CD8-positive, alpha-beta memory T cell (primary cell): ENCODE measurements at regions not wholly inside any gene's neighbourhood (a gene's known extent, or its start where the extent isn't known, plus 50 kb on each side); places are given as distances from the start of the nearest gene placed in this dataset.
"Not testable (repeated sequence)": the region's sequence is repeated elsewhere in the genome, so short reads cannot be mapped to it uniquely, and the experiment has no call there.

ENCODE experiments used
- CTCF ChIA-PET: fragments of 350-600 bp; sonication (Branson Sonifier 250); formaldehyde crosslinking; loops from one replicate; lab custom pipeline; 2021; ENCODE audit warnings: antibody characterized with exemption; lab: Charles Lee
- POLR2A ChIA-PET: fragments of 350-600 bp; sonication (Branson Sonifier 250); formaldehyde crosslinking; loops from one replicate; lab custom pipeline; 2021; ENCODE audit warnings: antibody characterized with exemption; lab: Charles Lee
- DNase-seq, 5 donors: peaks; one replicate each; pipeline versions ENCODE4 v3.0.0 to v3.0.0-alpha.2; 2020 to 2022; ENCODE audit warnings: mixed read lengths in 1 of 5
- H3K27ac ChIP-seq: one replicate; pipeline ENCODE4 v1.7.0; 2013; ENCODE audit warnings: low read depth, mild to moderate bottlenecking, low read length, moderate library complexity
- H3K27me3 ChIP-seq: 2 replicates; pipeline ENCODE4 v1.7.0; 2013; ENCODE audit warnings: low read length, mild to moderate bottlenecking; ENCODE audit not compliant: insufficient read depth, poor library complexity, severe bottlenecking
- H3K36me3 ChIP-seq: 2 replicates; pipeline ENCODE4 v1.7.0; 2013; ENCODE audit warnings: mild to moderate bottlenecking, low read length, moderate library complexity; ENCODE audit not compliant: insufficient read depth
- H3K4me1 ChIP-seq: 2 replicates; pipeline ENCODE4 v1.7.0; 2013; ENCODE audit warnings: mild to moderate bottlenecking, low read length, moderate library complexity; ENCODE audit not compliant: insufficient read depth
- H3K4me3 ChIP-seq: 2 replicates; pipeline ENCODE4 v1.7.0; 2013; ENCODE audit warnings: mild to moderate bottlenecking, low read length
- H3K9me3 ChIP-seq: 2 replicates; pipeline ENCODE4 v1.7.0; 2013; ENCODE audit warnings: mild to moderate bottlenecking, low read length
- H3K27ac Mint-ChIP-seq, 8 donors: one replicate each; pipeline ENCODE4 v1.8.0; 2020 to 2021; ENCODE audit warnings: mixed read lengths in 8 of 8, mild to moderate bottlenecking in 6 of 8, inconsistent platforms in 3 of 8, moderate library complexity in 3 of 8
- H3K27me3 Mint-ChIP-seq, 2 donors: one replicate each; pipeline ENCODE4 v1.8.0; 2020 to 2021; ENCODE audit warnings: mixed read lengths in 2 of 2, mild to moderate bottlenecking in 1 of 2, moderate library complexity in 1 of 2
- H3K36me3 Mint-ChIP-seq, 3 donors: one replicate each; pipeline ENCODE4 v1.8.0; 2020 to 2021; ENCODE audit warnings: mixed read lengths in 3 of 3, inconsistent platforms in 1 of 3, mild to moderate bottlenecking in 1 of 3
- H3K4me1 Mint-ChIP-seq, 3 donors: one replicate each; pipeline ENCODE4 v1.8.0; 2020 to 2021; ENCODE audit warnings: mixed read lengths in 3 of 3, inconsistent platforms in 1 of 3, mild to moderate bottlenecking in 1 of 3
- H3K4me3 Mint-ChIP-seq, 7 donors: one replicate each; pipeline ENCODE4 v1.8.0; 2020 to 2021; ENCODE audit warnings: mixed read lengths in 7 of 7, mild to moderate bottlenecking in 6 of 7, moderate library complexity in 4 of 7, inconsistent platforms in 2 of 7
- H3K9me3 Mint-ChIP-seq, 5 donors: one replicate each; pipeline ENCODE4 v1.8.0; 2020 to 2022; ENCODE audit warnings: mixed read lengths in 5 of 5, mild to moderate bottlenecking in 3 of 5, moderate library complexity in 2 of 5, inconsistent platforms in 1 of 5

GRCh38 chr5:110264661-110265060 lies 461.8 kb downstream of the TMEM232 start:
- CTCF ChIA-PET, result no interaction called here
- Histone ChIP-seq H3K9me3 (no peaks in the 10 kb centered on the region), H3K27me3 (no peaks in the 10 kb centered on the region), H3K36me3 (no peaks in the 10 kb centered on the region), H3K4me1 (no peaks in the 10 kb centered on the region), H3K4me3 (no peak overlapping the region), H3K27ac (no peak overlapping the region)
- DNase-seq, result no peak
- no peaks in the 10 kb centered on the region for H3K36me3 Mint-ChIP-seq
- H3K27me3 Mint-ChIP-seq, result no peaks in the 10 kb centered on the region
- no peaks in the 10 kb centered on the region for H3K4me1 Mint-ChIP-seq
- H3K9me3 Mint-ChIP-seq, result peaks cover 0 to 1% (median 0%) of the 10 kb centered on the region in 5 donors
- no peak overlapping the region for H3K27ac Mint-ChIP-seq
- POLR2A ChIA-PET, result no interaction called here
- no peak overlapping the region for H3K4me3 Mint-ChIP-seq

GRCh38 chr5:110265162-110265561 lies 461.3 kb downstream of the TMEM232 start:
- no peaks in the 10 kb centered on the region for H3K9me3 ChIP-seq
- H3K27ac Mint-ChIP-seq, result no peak overlapping the region
- H3K4me1 ChIP-seq, result no peaks in the 10 kb centered on the region
- ChIA-PET POLR2A (no interaction called here), CTCF (no interaction called here)
- H3K27me3 Mint-ChIP-seq, result no peaks in the 10 kb centered on the region
- H3K27ac ChIP-seq, result no peak overlapping the region
- no peak overlapping the region for H3K4me3 Mint-ChIP-seq
- DNase-seq, result no peak
- no peaks in the 10 kb centered on the region for H3K36me3 ChIP-seq
- no peaks in the 10 kb centered on the region for H3K4me1 Mint-ChIP-seq
- no peaks in the 10 kb centered on the region for H3K36me3 Mint-ChIP-seq
- no peaks in the 10 kb centered on the region for H3K27me3 ChIP-seq
- peaks cover 0 to 1% (median 0%) of the 10 kb centered on the region in 5 donors for H3K9me3 Mint-ChIP-seq
- no peak overlapping the region for H3K4me3 ChIP-seq

GRCh38 chr5:110267714-110268113 lies 458.8 kb downstream of the TMEM232 start:
- ChIA-PET CTCF (no interaction called here), POLR2A (no interaction called here)
- H3K4me3 ChIP-seq, result no peak overlapping the region
- no peaks in the 10 kb centered on the region for H3K4me1 ChIP-seq
- no peak overlapping the region for H3K27ac ChIP-seq
- no peaks in the 10 kb centered on the region for H3K27me3 ChIP-seq
- H3K4me3 Mint-ChIP-seq, result no peak overlapping the region
- H3K27me3 Mint-ChIP-seq, result no peaks in the 10 kb centered on the region
- H3K36me3 Mint-ChIP-seq, result no peaks in the 10 kb centered on the region
- H3K9me3 Mint-ChIP-seq, result peaks cover 0 to 1% (median 0%) of the 10 kb centered on the region in 5 donors
- H3K27ac Mint-ChIP-seq, result no peak overlapping the region
- H3K36me3 ChIP-seq, result no peaks in the 10 kb centered on the region
- peaks cover 0 to 5% (median 0%) of the 10 kb centered on the region in 3 donors for H3K4me1 Mint-ChIP-seq
- no peaks in the 10 kb centered on the region for H3K9me3 ChIP-seq
- DNase-seq, result no peak

DNA sequence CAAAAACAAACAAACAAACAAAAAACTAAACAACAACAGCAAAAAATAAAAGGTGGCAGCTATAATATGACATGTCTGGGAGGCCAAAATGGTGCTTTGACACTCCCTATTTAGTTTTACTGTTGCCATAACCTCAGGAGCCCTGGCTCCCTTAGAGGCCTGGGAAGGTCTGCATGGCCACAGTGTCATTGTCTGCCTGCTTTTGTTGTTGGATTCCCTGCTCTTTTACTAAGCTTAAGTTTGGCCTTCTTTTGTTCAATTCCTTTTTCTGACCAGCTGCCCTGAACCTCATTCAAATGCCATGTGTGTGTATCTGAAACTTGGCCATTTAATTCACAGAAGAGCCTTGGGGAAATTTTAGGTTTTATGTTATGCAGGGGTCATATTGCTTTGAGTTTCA lies 458.2 kb downstream of the TMEM232 start:
- H3K4me1 ChIP-seq, result no peaks in the 10 kb centered on the region
- no peak overlapping the region for H3K4me3 ChIP-seq
- H3K4me3 Mint-ChIP-seq, result no peak overlapping the region
- H3K27ac ChIP-seq, result no peak overlapping the region
- peaks cover 0 to 5% (median 0%) of the 10 kb centered on the region in 3 donors for H3K4me1 Mint-ChIP-seq
- POLR2A ChIA-PET, result no interaction called here
- no peaks in the 10 kb centered on the region for H3K36me3 ChIP-seq
- CTCF ChIA-PET, result no interaction called here
- H3K36me3 Mint-ChIP-seq, result no peaks in the 10 kb centered on the region
- no peak for DNase-seq
- no peaks in the 10 kb centered on the region for H3K9me3 Mint-ChIP-seq
- no peaks in the 10 kb centered on the region for H3K27me3 Mint-ChIP-seq
- no peaks in the 10 kb centered on the region for H3K9me3 ChIP-seq
- H3K27me3 ChIP-seq, result no peaks in the 10 kb centered on the region
- H3K27ac Mint-ChIP-seq, result no peak overlapping the region

GRCh38 chr5:110268985-110269384 lies 457.5 kb downstream of the TMEM232 start:
- POLR2A ChIA-PET, result no interaction called here
- H3K36me3 ChIP-seq, result no peaks in the 10 kb centered on the region
- Mint-ChIP-seq H3K36me3 (no peaks in the 10 kb centered on the region), H3K9me3 (no peaks in the 10 kb centered on the region), H3K27me3 (no peaks in the 10 kb centered on the region), H3K27ac (no peak overlapping the region), H3K4me1 (peaks cover 0 to 5% (median 0%) of the 10 kb centered on the region in 3 donors), H3K4me3 (no peak overlapping the region)
- H3K4me1 ChIP-seq, result no peaks in the 10 kb centered on the region
- CTCF ChIA-PET, result no interaction called here
- no peaks in the 10 kb centered on the region for H3K27me3 ChIP-seq
- no peak overlapping the region for H3K27ac ChIP-seq
- DNase-seq, result no peak
- H3K9me3 ChIP-seq, result no peaks in the 10 kb centered on the region
- no peak overlapping the region for H3K4me3 ChIP-seq

DNA sequence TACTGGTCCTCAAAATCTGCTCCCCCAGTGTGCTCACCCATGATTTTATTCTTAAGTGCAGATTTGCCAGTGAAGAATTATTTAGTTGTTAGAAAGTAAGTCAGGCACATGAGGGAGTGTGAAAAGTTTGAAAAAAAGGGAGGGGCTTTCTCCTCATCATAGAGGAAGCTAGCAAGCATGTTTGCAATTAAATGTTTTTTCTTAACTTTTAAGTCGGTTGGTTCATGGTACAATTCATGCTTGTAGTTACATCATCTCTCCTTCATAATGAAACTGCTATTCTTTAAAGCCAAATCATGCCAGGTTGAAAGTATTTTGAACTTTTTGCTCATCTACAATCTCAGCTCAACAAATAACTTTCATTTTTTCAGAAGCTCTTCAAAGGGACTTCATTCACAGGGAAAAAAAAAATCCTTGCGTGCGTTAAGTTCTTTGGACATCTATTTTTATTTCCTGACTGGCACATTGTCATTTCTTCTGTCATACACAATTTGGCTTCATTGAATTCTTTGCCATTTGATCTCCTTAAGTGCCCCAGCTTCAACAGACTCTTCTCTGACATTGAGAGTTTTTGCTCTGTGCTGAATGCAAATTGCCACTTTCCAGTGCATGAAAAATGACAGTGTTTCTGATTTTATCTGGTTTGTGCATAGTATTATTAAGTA lies 456.9 kb downstream of the TMEM232 start:
- H3K27me3 Mint-ChIP-seq, result no peaks in the 10 kb centered on the region
- H3K4me1 ChIP-seq, result no peaks in the 10 kb centered on the region
- no peaks in the 10 kb centered on the region for H3K36me3 Mint-ChIP-seq
- ChIA-PET CTCF (no interaction called here), POLR2A (no interaction called here)
- DNase-seq, result no peak
- no peaks in the 10 kb centered on the region for H3K27me3 ChIP-seq
- no peak overlapping the region for H3K27ac Mint-ChIP-seq
- no peaks in the 10 kb centered on the region for H3K36me3 ChIP-seq
- H3K9me3 ChIP-seq, result no peaks in the 10 kb centered on the region
- no peak overlapping the region for H3K4me3 Mint-ChIP-seq
- no peak overlapping the region for H3K4me3 ChIP-seq
- no peak overlapping the region for H3K27ac ChIP-seq
- H3K9me3 Mint-ChIP-seq, result no peaks in the 10 kb centered on the region
- peaks cover 0 to 5% (median 0%) of the 10 kb centered on the region in 3 donors for H3K4me1 Mint-ChIP-seq

- Histone ChIP-seq H3K4me3 (no peak overlapping the region), H3K27ac (no peak overlapping the region), H3K36me3 (no peaks in the 10 kb centered on the region), H3K27me3 (no peaks in the 10 kb centered on the region), H3K4me1 (no peaks in the 10 kb centered on the region), H3K9me3 (no peaks in the 10 kb centered on the region)
- H3K36me3 Mint-ChIP-seq, result no peaks in the 10 kb centered on the region
- POLR2A ChIA-PET, result no interaction called here
- DNase-seq, result no peak
- no peak overlapping the region for H3K4me3 Mint-ChIP-seq
- peaks cover 5 to 20% (median 14%) of the 10 kb centered on the region in 5 donors for H3K9me3 Mint-ChIP-seq
- H3K27me3 Mint-ChIP-seq, result no peaks in the 10 kb centered on the region
- H3K27ac Mint-ChIP-seq, result no peak overlapping the region
- CTCF ChIA-PET, result no interaction called here
- peaks cover 0 to 5% (median 0%) of the 10 kb centered on the region in 3 donors for H3K4me1 Mint-ChIP-seq
Measured at GRCh38 chr5:110275878-110276277, 450.6 kb downstream of the TMEM232 start.

DNA sequence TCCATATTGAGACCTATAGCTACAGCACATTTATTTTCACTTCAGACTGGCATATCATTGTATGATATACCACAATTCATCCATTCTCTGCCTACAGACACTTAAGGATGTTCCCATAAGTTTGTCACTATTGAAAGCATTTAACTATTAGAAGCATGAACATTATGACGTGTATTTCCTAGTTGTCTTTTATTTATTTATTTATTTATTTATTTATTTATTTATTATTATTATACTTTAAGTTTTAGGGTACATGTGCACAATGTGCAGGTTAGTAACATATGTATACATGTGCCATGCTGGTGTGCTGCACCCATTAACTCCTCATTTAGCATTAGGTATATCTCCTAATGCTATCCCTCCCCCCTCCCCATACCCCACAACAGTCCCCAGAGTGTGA lies 448.0 kb downstream of the TMEM232 start:
- H3K27me3 Mint-ChIP-seq, DNase-seq, H3K9me3 ChIP-seq, H3K27ac ChIP-seq, H3K4me1 ChIP-seq, H3K27me3 ChIP-seq, H3K4me3 ChIP-seq, POLR2A ChIA-PET, H3K27ac Mint-ChIP-seq, CTCF ChIA-PET, H3K4me3 Mint-ChIP-seq, H3K4me1 Mint-ChIP-seq, H3K36me3 Mint-ChIP-seq, H3K36me3 ChIP-seq: not testable (repeated sequence)
- H3K9me3 Mint-ChIP-seq, result peaks cover 19 to 40% (median 28%) of the 10 kb centered on the region in 5 donors
